ENCODE measurements at regions not wholly inside any gene's neighbourhood (a gene's known extent, or its start where the extent isn't known, plus 50 kb on each side); places are given as distances from the start of the nearest gene placed in this dataset.

DNA sequence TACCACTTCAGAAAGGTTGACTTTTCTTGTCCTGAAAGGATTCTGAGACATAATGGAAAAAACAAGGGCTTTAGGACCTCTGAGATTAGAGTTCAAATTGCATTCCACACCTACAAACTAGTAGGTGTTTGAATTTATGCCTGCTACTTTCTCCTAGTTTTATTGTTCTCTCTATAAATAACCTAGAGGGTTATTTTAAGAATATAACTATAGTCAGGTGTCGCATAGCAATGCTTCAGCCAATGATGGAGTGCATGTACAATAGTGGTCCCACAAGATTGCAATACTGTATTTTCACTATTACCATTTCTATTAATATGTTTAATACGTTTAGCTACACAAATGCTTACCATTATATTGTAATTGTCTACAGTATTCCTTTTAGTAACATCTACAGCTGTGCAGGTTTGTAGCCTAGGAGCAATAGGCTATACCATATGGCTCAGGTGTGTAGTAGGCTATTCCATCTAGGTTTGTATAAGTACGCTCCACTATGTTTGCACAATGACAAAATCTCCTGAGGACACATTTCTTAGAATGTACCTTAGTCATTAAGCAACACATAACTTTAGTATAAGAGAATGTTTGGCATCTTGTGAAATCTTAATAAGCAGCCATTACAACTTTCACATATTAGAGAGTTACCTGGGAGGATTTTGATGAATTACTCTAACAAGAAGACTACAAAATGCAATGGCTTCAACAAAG is 1352.5 kb downstream of the ZPLD1 start:
- Histone ChIP-seq H3K9me3 (ENCODE audit: control insufficient read depth, low read depth, low read length) (no peaks in the 10 kb centered on the region), H3K9me1 (ENCODE audit: control insufficient read depth, extremely low read depth, insufficient read depth, low read length) (no peaks in the 10 kb centered on the region), H3K79me2 (ENCODE audit: control insufficient read depth, insufficient read depth, low read length) (no peaks in the 10 kb centered on the region), H3K36me3 (ENCODE audit: control insufficient read depth in 2 of 2, extremely low read depth in 1 of 2, insufficient read depth in 2 of 2, low read length in 2 of 2) (no peaks in the 10 kb centered on the region), H3K9ac (ENCODE audit: control insufficient read depth, extremely low read depth, insufficient read depth, low read length) (no peak overlapping the region), H3K27ac (ENCODE audit: control insufficient read depth, insufficient read depth, low read length) (no peak overlapping the region), H4K20me1 (ENCODE audit: control insufficient read depth, extremely low read depth, insufficient read depth, low read length) (no peaks in the 10 kb centered on the region), H3K4me3 (ENCODE audit: control insufficient read depth in 2 of 3, extremely low read depth in 1 of 3, insufficient read depth in 2 of 3, low read depth in 1 of 3, low read length in 3 of 3) (no peak overlapping the region), H3K4me2 (ENCODE audit: control insufficient read depth, extremely low read depth, insufficient read depth, low read depth, low read length) (no peak overlapping the region), H2AFZ (ENCODE audit: control insufficient read depth, low read length) (no peak overlapping the region), H3K4me1 (ENCODE audit: control insufficient read depth, extremely low read depth, insufficient read depth, low read length) (no peaks in the 10 kb centered on the region), H3K27me3 (ENCODE audit: control insufficient read depth, extremely low read depth, insufficient read depth, low read length) (no peaks in the 10 kb centered on the region)
- TF ChIP-seq EZH2 (IDR thresholded peaks at IDR 0.05; ENCODE audit: low read length) = no peak
- TF ChIP-seq, protein P1, sequence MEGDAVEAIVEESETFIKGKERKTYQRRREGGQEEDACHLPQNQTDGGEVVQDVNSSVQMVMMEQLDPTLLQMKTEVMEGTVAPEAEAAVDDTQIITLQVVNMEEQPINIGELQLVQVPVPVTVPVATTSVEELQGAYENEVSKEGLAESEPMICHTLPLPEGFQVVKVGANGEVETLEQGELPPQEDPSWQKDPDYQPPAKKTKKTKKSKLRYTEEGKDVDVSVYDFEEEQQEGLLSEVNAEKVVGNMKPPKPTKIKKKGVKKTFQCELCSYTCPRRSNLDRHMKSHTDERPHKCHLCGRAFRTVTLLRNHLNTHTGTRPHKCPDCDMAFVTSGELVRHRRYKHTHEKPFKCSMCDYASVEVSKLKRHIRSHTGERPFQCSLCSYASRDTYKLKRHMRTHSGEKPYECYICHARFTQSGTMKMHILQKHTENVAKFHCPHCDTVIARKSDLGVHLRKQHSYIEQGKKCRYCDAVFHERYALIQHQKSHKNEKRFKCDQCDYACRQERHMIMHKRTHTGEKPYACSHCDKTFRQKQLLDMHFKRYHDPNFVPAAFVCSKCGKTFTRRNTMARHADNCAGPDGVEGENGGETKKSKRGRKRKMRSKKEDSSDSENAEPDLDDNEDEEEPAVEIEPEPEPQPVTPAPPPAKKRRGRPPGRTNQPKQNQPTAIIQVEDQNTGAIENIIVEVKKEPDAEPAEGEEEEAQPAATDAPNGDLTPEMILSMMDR (optimal IDR thresholded peaks at IDR 0.05 in 1 of 3, IDR thresholded peaks at IDR 0.05 in 1 of 3, conservative IDR thresholded peaks at IDR 0.05 in 1 of 3; ENCODE audit: extremely low read depth in 1 of 3, insufficient read depth in 2 of 3, low read length in 3 of 3) = no peak
- no peak for FAIRE-seq
- dilution Hi-C loops (cut with MboI; ENCODE audit: extremely low pct_ligation_motif_present, low sequenced_read_pairs) = no loop called here
- no peak for DNase-seq (ENCODE audit: low read depth, low spot score)

DNA sequence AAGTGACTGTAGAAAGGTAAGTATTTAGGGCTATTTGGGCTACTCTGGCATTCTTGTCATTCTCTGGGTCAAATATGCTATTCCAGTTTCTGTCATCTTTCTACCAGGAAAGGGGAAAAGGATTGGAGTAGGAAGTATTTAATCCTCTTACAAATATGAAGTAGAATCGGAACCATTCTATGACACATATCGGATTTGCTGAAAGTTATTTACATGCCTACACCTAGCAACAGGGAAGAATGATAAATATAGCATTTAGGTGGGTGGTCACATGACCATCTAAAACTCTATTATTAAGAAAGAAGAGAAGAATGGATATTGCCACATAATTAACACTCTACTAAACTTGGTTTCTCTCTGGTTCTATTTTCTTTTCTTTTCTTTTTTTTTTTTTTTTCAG is 1353.1 kb downstream of the ZPLD1 start:
- H3K27ac ChIP-seq (ENCODE audit: control insufficient read depth, insufficient read depth, low read length) = no peak overlapping the region
- no peak overlapping the region for H3K4me2 ChIP-seq (ENCODE audit: control insufficient read depth, extremely low read depth, insufficient read depth, low read depth, low read length)
- no peaks in the 10 kb centered on the region for H3K27me3 ChIP-seq (ENCODE audit: control insufficient read depth, extremely low read depth, insufficient read depth, low read length)
- no peaks in the 10 kb centered on the region for H3K36me3 ChIP-seq (ENCODE audit: control insufficient read depth in 2 of 2, extremely low read depth in 1 of 2, insufficient read depth in 2 of 2, low read length in 2 of 2)
- no peak overlapping the region for H3K9ac ChIP-seq (ENCODE audit: control insufficient read depth, extremely low read depth, insufficient read depth, low read length)
- FAIRE-seq (no peak), DNase-seq (ENCODE audit: low read depth, low spot score) (no peak)
- no peaks in the 10 kb centered on the region for H3K9me1 ChIP-seq (ENCODE audit: control insufficient read depth, extremely low read depth, insufficient read depth, low read length)
- no peaks in the 10 kb centered on the region for H3K9me3 ChIP-seq (ENCODE audit: control insufficient read depth, low read depth, low read length)
- TF ChIP-seq, protein P1 (optimal IDR thresholded peaks at IDR 0.05 in 1 of 3, IDR thresholded peaks at IDR 0.05 in 1 of 3, conservative IDR thresholded peaks at IDR 0.05 in 1 of 3; ENCODE audit: extremely low read depth in 1 of 3, insufficient read depth in 2 of 3, low read length in 3 of 3) = no peak
- no peak for TF ChIP-seq EZH2 (IDR thresholded peaks at IDR 0.05; ENCODE audit: low read length)
- H3K4me1 ChIP-seq (ENCODE audit: control insufficient read depth, extremely low read depth, insufficient read depth, low read length) = no peaks in the 10 kb centered on the region
- dilution Hi-C loops (cut with MboI; ENCODE audit: extremely low pct_ligation_motif_present, low sequenced_read_pairs) = no loop called here
- no peak overlapping the region for H3K4me3 ChIP-seq (ENCODE audit: control insufficient read depth in 2 of 3, extremely low read depth in 1 of 3, insufficient read depth in 2 of 3, low read depth in 1 of 3, low read length in 3 of 3)
- no peaks in the 10 kb centered on the region for H4K20me1 ChIP-seq (ENCODE audit: control insufficient read depth, extremely low read depth, insufficient read depth, low read length)
- no peaks in the 10 kb centered on the region for H3K79me2 ChIP-seq (ENCODE audit: control insufficient read depth, insufficient read depth, low read length)
- H2AFZ ChIP-seq (ENCODE audit: control insufficient read depth, low read length) = no peak overlapping the region
